DOHH2 (cell line): ENCODE measurements at regions not wholly inside any gene's neighbourhood (a gene's known extent, or its start where the extent isn't known, plus 50 kb on each side); places are given as distances from the start of the nearest gene placed in this dataset.

Experiments
- EZH2phosphoT487 ChIP-seq: fragments of 200-600 bp; sonication (generic); IDR thresholded peaks from 2 replicates; pipeline ENCODE4 v1.6.1; 2017; ENCODE audit warnings: borderline replicate concordance, mild to moderate bottlenecking, antibody characterized with exemption, low read length, moderate library complexity, mixed read lengths
- TF ChIP-seq, protein P1 (sequence below): fragments of 200-600 bp; sonication (generic); IDR thresholded peaks from one replicate; pipeline ENCODE4 v1.5.1; 2014; ENCODE audit warnings: antibody characterized with exemption, mild to moderate bottlenecking, low read depth, low read length; ENCODE audit not compliant: poor library complexity, severe bottlenecking

DNA sequence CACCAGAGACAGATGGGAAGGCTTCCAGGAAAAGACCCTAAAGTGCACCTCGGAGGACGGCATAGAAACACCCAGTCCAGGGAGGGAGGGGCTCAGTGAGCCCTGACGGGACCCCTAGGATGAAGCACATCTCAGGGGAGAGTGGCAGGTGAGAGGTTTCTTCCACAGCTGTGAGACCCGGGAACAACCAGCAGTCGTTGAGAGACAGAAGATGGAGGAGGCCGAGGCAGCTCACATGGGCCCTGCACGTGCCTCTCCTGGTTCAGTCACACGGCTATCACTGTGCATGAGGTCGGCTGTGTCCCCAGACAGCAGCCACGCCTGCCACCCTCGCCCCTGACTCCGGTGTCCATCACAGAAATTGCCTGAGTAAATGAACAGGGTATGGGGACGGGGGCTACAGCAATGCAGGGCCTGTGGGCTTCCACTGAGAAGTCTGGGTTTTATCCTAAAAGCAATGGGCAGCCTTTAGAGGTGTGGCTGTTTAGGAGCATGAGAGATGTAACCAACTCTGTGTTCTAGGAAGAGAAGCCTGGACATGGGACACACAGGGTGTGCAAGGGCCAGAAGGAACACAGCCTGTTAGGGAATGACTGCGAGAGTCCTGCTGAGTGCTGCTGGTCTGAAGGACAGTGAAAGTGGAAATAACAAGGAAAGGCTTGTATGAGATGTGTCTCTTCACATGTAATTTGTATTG lies 102.0 kb downstream of the TMEM18 start:
- TF ChIP-seq, protein P1, sequence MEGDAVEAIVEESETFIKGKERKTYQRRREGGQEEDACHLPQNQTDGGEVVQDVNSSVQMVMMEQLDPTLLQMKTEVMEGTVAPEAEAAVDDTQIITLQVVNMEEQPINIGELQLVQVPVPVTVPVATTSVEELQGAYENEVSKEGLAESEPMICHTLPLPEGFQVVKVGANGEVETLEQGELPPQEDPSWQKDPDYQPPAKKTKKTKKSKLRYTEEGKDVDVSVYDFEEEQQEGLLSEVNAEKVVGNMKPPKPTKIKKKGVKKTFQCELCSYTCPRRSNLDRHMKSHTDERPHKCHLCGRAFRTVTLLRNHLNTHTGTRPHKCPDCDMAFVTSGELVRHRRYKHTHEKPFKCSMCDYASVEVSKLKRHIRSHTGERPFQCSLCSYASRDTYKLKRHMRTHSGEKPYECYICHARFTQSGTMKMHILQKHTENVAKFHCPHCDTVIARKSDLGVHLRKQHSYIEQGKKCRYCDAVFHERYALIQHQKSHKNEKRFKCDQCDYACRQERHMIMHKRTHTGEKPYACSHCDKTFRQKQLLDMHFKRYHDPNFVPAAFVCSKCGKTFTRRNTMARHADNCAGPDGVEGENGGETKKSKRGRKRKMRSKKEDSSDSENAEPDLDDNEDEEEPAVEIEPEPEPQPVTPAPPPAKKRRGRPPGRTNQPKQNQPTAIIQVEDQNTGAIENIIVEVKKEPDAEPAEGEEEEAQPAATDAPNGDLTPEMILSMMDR = no peak
- no peak for TF ChIP-seq EZH2phosphoT487
